22Rv1 (cell line): ENCODE measurements at regions not wholly inside any gene's neighbourhood (a gene's known extent, or its start where the extent isn't known, plus 50 kb on each side); places are given as distances from the start of the nearest gene placed in this dataset.

Experiments used
- CTCF ChIP-seq: fragments of 450-650 bp; IDR thresholded peaks from 2 replicates; pipeline ENCODE4 v1.5.1; 2017; ENCODE audit warnings: mild to moderate bottlenecking
- ZFX ChIP-seq: fragments of 450-650 bp; IDR thresholded peaks from 2 replicates; pipeline ENCODE4 v1.6.1; 2017; ENCODE audit warnings: antibody characterized with exemption, borderline replicate concordance

- TF ChIP-seq CTCF, result no peak
- TF ChIP-seq ZFX, result no peak
Observed at GRCh38 chr17:33352526-33352925, 59.4 kb upstream of the ASIC2 start.
